Testis (tissue), 2 donors: ENCODE measurements at regions not wholly inside any gene's neighbourhood (a gene's known extent, or its start where the extent isn't known, plus 50 kb on each side); places are given as distances from the start of the nearest gene placed in this dataset.
"Not testable (repeated sequence)": the region's sequence is repeated elsewhere in the genome, so short reads cannot be mapped to it uniquely, and the experiment has no call there.

ENCODE experiments used
- POLR2A ChIP-seq: fragments of 450-650 bp; IDR thresholded peaks from one replicate; pipeline ENCODE4 v1.6.1; 2017; ENCODE audit warnings: antibody characterized with exemption, mild to moderate bottlenecking, moderate library complexity
- TF ChIP-seq, protein P1 (sequence below), 3 experiments: fragments of 450-650 bp in 2 of 3; fragments of 200-600 bp in 1 of 3; sonication (generic) in 1 of 3; IDR thresholded peaks; one replicate each; pipeline ENCODE4 v1.5.1; 2016 to 2019; ENCODE audit warnings: antibody characterized with exemption in 3 of 3, mild to moderate bottlenecking in 2 of 3, moderate library complexity in 1 of 3

DNA sequence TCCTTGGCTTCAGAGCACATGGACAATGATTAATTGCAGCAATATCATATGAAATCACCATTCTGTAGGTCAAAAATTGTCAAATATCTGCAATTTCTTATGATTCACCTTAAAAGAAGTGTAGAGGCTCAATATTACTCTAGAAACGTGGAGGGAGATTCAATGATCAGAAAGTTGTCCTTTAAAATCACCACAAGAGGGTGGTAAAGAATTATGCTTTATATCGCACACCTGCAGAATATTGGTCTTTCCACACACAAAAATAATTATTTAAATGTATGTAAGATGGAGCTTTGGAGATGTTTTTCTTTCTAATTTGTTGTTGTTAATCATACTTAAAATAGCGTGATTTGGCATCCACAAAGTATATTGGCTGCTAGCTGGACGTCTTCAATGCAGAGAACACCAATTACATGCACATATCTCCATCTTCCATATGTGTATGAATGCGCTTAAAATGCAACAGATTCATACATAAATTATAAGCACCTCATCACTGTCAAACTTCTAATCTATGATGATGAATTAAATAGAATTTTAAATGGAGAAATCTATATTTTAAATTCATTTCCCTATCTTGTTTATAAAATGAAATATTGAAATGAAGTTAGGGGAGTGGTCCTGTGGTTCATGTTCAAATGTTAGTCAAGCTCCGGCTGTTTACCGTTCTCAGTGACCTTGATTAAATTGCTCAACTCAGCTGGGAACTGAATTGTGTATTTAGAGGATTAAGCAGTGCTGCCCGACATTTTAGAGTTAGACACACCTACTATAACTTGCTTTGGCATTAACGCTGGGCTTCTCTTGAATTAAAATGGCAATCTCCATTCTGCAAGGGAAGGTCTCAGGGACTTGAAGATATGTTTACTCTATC is 153.5 kb upstream of the CHL1 start:
- TF ChIP-seq, protein P1, sequence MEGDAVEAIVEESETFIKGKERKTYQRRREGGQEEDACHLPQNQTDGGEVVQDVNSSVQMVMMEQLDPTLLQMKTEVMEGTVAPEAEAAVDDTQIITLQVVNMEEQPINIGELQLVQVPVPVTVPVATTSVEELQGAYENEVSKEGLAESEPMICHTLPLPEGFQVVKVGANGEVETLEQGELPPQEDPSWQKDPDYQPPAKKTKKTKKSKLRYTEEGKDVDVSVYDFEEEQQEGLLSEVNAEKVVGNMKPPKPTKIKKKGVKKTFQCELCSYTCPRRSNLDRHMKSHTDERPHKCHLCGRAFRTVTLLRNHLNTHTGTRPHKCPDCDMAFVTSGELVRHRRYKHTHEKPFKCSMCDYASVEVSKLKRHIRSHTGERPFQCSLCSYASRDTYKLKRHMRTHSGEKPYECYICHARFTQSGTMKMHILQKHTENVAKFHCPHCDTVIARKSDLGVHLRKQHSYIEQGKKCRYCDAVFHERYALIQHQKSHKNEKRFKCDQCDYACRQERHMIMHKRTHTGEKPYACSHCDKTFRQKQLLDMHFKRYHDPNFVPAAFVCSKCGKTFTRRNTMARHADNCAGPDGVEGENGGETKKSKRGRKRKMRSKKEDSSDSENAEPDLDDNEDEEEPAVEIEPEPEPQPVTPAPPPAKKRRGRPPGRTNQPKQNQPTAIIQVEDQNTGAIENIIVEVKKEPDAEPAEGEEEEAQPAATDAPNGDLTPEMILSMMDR (IDR thresholded peaks at IDR 0.05), result not testable (repeated sequence)
- not testable (repeated sequence) for TF ChIP-seq POLR2A
